ENCODE measurements at regions not wholly inside any gene's neighbourhood (a gene's known extent, or its start where the extent isn't known, plus 50 kb on each side); places are given as distances from the start of the nearest gene placed in this dataset.
"Not testable (repeated sequence)": the region's sequence is repeated elsewhere in the genome, so short reads cannot be mapped to it uniquely, and the experiment has no call there.

GRCh38 chr13:87986639-87987250, 315.6 kb downstream of the SLITRK5 start:
- DNase-seq: no peak

GRCh38 chr13:87998081-87998480, 326.9 kb downstream of the SLITRK5 start:
- DNase-seq: no peak

DNA sequence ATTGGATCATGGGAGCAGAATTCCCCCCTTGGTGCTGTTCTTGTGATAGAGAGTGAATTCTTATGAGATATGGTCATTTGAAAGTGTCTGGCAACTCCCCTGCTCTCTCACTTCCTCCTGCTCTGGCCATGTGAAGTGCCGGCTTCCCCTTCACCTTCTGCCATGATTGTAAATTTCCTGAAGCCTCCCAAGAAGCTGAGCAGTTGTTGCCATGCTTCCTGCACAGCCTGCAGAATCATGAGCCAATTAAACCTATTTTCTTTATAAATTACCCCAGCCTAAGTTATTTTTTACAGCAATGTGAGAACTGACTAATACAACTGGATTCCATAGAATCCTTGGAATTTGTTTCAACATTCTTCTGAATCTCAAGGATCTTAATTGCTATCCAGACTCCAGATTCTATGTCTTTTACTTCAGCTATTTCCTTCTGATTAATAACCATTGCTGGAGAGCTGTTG, 328.1 kb downstream of the SLITRK5 start:
- DNase-seq: no peak

GRCh38 chr13:87999788-88000187, 328.6 kb downstream of the SLITRK5 start:
- no peak for DNase-seq

- DNase-seq: no peak
Observed at GRCh38 chr13:88000239-88000638, 329.1 kb downstream of the SLITRK5 start.

- no peak for DNase-seq
Observed at GRCh38 chr13:88000787-88001186, 329.6 kb downstream of the SLITRK5 start.

- DNase-seq: no peak
Observed at GRCh38 chr13:88005188-88005587, 334.0 kb downstream of the SLITRK5 start.

GRCh38 chr13:88014527-88014926, 343.4 kb downstream of the SLITRK5 start:
- DNase-seq: no peak

- DNase-seq: no peak
Observed at GRCh38 chr13:88022431-88023208, 351.4 kb downstream of the SLITRK5 start.

DNA sequence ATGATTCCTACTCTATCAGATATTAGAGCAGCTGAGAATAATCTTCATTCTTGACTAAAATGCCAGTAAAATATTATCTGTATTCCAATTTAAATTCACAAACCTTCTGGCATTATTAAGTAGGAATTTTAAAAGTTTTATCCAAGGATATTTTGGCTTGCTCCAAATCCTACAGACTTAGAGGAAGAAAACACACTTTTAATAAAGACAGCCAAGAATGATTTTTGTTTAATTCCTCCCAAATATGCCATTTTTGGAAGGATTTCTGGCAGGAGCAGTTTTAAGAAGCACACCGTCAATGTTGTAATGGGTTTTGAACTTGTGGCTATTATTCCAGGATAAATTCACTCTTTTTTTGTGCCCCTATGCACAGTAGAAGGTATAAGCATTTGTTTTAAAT, 355.1 kb downstream of the SLITRK5 start:
- DNase-seq: no peak

GRCh38 chr13:88031980-88032559, 360.9 kb downstream of the SLITRK5 start:
- DNase-seq: no peak

GRCh38 chr13:88036205-88036604, 365.0 kb downstream of the SLITRK5 start:
- not testable (repeated sequence) for DNase-seq

- DNase-seq: no peak
Observed at GRCh38 chr13:88042489-88042888, 371.3 kb downstream of the SLITRK5 start.

DNA sequence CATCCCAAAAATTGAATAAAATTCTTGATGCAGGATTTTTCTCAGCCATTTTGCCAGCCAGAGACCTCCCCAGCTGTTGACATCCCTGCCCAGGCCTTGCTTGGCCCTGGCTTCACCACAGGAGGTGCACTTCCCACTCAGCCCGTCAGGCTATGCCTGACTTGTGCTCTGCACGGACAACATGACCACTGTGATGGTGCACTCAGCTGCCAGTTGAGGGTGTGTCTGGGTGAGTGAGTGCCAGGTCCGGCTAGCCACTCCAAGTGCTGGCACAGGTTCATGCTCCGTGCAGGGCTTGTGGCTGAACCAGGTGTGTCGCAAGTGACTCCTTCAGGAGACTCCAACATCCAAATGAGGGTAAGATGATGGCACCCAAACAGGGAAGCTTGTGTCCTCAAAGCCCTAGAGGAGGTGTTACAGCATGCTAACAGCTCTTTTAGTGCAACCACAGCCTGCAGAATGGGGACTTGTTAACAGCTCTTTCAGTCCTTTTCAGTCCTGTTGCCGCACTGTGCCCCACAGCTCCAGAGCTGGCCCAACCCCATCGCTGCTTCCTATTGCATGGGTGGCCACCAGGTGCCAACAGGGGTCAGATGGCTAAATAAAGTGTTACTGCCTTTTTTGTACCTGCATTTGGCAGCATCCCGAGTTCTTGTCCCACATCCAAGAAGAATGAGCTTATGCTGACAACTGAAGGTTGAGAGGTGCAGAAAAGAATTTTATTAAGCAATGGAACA, 380.7 kb downstream of the SLITRK5 start:
- DNase-seq: no peak

GRCh38 chr13:88063741-88064140, 392.6 kb downstream of the SLITRK5 start:
- DNase-seq: no peak

DNA sequence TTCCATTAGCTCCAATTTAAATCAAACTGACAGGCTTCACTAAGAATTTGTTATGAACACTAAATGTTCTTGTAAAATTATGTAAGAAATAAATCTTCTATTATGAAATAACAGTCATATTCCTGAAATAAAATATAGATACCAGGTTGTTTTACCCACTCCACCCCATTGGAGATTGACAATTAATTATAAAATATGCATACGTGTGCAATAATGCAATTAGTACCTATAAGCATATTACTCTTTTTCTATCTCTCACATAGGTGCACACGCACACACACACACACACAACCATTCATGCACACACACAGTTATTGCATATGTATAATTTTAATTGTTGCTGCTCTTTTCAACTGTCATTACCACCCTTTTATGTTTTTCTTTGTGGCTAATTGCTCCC, 395.7 kb downstream of the SLITRK5 start:
- DNase-seq: no peak

- DNase-seq: no peak
Observed at GRCh38 chr13:88068316-88068715, 397.1 kb downstream of the SLITRK5 start.

DNA sequence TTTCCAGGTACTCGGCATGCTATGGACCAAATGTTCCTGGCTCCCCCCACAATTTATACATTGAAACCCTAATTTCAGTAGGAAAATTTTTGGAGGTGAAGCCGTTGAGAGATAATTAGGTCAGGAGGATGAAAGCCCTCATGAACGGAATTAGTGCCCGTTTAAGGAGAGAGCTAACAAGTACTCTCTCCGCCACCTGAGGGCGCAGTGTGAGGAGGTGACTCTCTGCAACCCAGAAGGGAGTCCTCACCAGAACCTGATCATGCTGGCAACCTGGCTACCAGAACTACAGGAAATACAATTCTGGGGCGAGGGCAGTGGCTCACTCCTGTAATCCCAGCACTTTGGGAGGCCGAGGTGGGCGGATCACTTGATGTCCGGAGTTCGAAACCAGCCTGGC, 397.8 kb downstream of the SLITRK5 start:
- no peak for DNase-seq

DNA sequence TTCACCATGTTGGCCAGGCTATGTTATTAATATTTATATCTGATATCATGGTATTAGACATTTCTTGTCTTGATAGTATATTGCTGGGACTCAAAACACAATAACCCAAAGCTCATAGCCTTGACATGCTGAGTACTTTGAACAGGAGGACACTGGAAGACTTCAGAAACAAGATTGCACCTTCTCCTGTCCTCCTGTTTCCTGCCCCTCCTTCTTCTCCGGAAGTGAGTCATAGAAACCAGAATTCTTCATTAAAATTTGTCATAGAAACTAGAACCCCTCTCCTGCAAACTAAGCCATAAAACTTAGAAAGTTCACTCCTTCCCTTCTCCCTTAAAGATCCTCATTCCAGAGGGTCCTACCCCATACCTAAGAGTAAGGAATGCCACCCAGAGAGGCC, 400.2 kb downstream of the SLITRK5 start:
- no peak for DNase-seq

DNA sequence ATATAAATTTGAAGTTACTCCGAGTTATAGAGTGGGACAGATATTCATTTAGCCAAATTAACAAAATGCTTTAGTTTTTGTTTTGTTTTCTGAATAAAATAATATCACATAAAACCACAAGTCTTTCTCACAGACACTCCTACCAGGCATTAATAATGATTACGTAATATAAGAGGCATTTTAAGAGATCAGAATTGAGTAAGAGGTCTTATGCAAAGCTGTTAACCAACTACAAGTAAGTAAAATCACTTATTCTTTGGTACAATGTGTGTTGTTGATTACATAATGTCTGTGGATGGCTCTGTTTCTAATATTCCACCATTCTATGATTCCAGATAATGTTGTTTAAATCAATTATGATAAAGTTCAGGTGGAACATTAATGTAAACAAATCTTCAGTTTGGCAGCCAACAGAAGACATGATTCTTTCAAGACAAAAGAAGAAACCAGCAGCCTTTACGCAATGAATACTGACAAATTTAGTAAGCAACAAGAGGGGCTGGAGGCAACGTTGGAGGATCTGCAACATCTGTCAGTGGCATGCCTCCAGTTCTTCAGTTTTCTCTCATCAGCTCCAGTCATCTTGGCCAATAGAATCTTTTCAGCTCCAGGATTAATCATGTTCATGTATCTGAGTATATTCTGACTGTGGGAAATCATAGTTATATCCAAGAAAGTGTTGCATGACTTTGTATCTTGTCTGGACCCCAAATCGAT, 403.8 kb downstream of the SLITRK5 start:
- DNase-seq: no peak

GRCh38 chr13:88085036-88085435, 413.9 kb downstream of the SLITRK5 start:
- DNase-seq: no peak

GRCh38 chr13:88086577-88086976, 415.4 kb downstream of the SLITRK5 start:
- no peak for DNase-seq

DNA sequence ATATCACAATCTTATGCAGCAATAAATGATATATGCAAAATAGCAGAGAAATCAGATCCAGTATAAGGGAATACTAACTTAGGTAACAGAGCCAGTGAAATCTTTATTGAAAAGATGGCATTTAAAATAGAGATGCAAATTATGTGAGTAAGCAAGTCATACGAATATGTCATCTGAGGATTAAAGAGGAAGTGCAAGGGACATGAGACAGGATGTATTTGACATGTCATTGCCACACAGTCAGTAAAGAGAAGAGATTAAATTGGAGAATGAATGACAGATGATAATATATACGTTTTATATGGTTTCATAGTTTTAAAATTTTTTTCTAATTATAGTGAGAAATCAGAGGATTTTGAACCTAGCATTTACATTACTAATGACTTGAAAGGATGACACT, 426.4 kb downstream of the SLITRK5 start:
- DNase-seq: no peak
